ENCODE measurements at regions not wholly inside any gene's neighbourhood (a gene's known extent, or its start where the extent isn't known, plus 50 kb on each side); places are given as distances from the start of the nearest gene placed in this dataset.
A peak's percentile ranks its signal among the peaks of the same experiment; 100 is the strongest.

DNA sequence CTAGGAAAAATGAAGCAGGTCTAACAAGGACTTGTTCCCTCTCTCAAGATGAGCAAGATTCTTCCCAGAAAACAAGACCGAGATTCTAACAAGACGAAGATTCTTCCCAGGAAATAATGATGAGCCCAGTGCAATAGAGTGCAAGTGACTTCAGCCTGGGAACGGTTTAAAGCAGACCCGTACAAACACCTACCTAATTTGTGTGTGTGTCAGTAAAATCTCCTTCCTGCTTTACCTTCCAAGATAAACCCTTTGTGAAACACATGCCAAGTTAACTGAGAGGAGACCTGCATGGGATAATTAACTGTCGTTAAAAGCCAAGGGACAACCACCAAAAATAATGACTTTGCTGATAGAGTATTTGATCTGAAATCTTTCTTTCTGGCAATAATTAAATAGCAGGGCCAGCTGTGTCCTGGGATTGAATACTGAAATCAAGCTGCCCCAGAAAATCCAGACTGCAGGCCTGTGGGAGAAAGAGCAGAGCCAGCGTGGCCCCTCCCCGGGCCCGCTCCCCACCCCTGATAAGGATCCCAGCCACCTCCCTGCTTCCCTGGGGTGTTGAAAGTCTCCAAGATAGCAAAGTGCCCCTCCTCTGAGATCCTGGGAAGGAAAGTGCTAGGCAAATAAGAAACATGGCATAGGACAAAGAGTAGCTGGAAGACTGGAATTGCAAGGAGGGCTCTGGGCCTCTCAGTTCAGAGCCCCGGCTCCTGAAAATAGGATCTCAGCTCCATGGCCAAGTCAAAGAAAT lies 145.5 kb downstream of the CYP26B1 start (continued):
- TF ChIP-seq HMG20A (CRISPR knock-in tag; IDR thresholded peaks at IDR 0.05; ENCODE audit: borderline replicate concordance), result no peak
- TF ChIP-seq ATF1 (CRISPR knock-in tag; IDR thresholded peaks at IDR 0.05), result no peak
- no peak for TF ChIP-seq SATB2 (CRISPR knock-in tag; IDR thresholded peaks at IDR 0.05)
- no peak for TF ChIP-seq RCOR2 (CRISPR knock-in tag; IDR thresholded peaks at IDR 0.05)
- no peak for TF ChIP-seq FOXA1 (IDR thresholded peaks at IDR 0.05)
- TF ChIP-seq FOXA1 (CRISPR knock-in tag; IDR thresholded peaks at IDR 0.05), result no peak

GRCh38 chr2:72000110-72000509 lies 147.6 kb downstream of the CYP26B1 start:
- TF ChIP-seq ZFP37 (CRISPR knock-in tag; IDR thresholded peaks at IDR 0.05; ENCODE audit: borderline replicate concordance) (no peak), ARNT (IDR thresholded peaks at IDR 0.05) (no peak)
- TF ChIP-seq, protein P1, sequence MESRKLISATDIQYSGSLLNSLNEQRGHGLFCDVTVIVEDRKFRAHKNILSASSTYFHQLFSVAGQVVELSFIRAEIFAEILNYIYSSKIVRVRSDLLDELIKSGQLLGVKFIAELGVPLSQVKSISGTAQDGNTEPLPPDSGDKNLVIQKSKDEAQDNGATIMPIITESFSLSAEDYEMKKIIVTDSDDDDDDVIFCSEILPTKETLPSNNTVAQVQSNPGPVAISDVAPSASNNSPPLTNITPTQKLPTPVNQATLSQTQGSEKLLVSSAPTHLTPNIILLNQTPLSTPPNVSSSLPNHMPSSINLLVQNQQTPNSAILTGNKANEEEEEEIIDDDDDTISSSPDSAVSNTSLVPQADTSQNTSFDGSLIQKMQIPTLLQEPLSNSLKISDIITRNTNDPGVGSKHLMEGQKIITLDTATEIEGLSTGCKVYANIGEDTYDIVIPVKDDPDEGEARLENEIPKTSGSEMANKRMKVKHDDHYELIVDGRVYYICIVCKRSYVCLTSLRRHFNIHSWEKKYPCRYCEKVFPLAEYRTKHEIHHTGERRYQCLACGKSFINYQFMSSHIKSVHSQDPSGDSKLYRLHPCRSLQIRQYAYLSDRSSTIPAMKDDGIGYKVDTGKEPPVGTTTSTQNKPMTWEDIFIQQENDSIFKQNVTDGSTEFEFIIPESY (CRISPR knock-in tag; IDR thresholded peaks at IDR 0.05), result no peak
- H3K27me3 ChIP-seq (ENCODE audit: control insufficient read depth in 1 of 2, insufficient read depth in 2 of 2, low read length in 2 of 2), result peaks cover 0 to 45% of the 10 kb centered on the region in 2 experiments; a peak in 4 of 5 replicates
- H3K9ac ChIP-seq (ENCODE audit: insufficient read depth, low read depth, low read length), result no peak overlapping the region
- ATAC-seq (peak; percentile 54), DNase-seq (ENCODE audit: low spot score) (no peak), FAIRE-seq (no peak)
- no peak overlapping the region for H2AFZ ChIP-seq (ENCODE audit: low read length)
- no peaks in the 10 kb centered on the region; the same call in 1 of the 2 replicates for H4K20me1 ChIP-seq (ENCODE audit: insufficient read depth, low read length)
- H3K36me3 ChIP-seq (replicated peaks in 1 of 2; ENCODE audit: control insufficient read depth in 1 of 2, insufficient read depth in 2 of 2, low read length in 2 of 2), result no peaks in the 10 kb centered on the region
- ChIA-PET CTCF (ENCODE audit: low intra/inter-chr PET ratio, low total read pairs) (no interaction called here), POLR2A (no interaction called here)
- in situ Hi-C loops (cut with HindIII; ENCODE audit: extremely low pct_ligation_motif_present, low pct_unique_long_range_greater_than_20kb), result no loop called here
- no peaks in the 10 kb centered on the region for H3K79me2 ChIP-seq (ENCODE audit: insufficient read depth, low read length)
- no peaks in the 10 kb centered on the region for H3K9me3 ChIP-seq (ENCODE audit: low read length)
- H3K4me3 ChIP-seq (replicated peaks in 1 of 3; ENCODE audit: insufficient read depth in 1 of 3, low read depth in 2 of 3, low read length in 3 of 3), result no peak overlapping the region
- no peak overlapping the region for H3K4me2 ChIP-seq (ENCODE audit: low read depth, low read length)
- BruUV-seq (replicated peaks), result no TSS peak
- intact Hi-C loops (cut with micrococcal nuclease; ENCODE audit: unreplicated experiment), result no loop called here
- no peaks in the 10 kb centered on the region for H3K4me1 ChIP-seq (ENCODE audit: insufficient read depth, low read length)
- 26% methylated on average over 7 of the region's 7 CpGs for WGBS (ENCODE audit: low lambda C conversion rate)
- H3K27ac ChIP-seq (ENCODE audit: extremely low read length, insufficient read depth, low read length), result no peak overlapping the region

All from HepG2 (cell line).